Aorta (tissue), 5 donors: ENCODE measurements at regions not wholly inside any gene's neighbourhood (a gene's known extent, or its start where the extent isn't known, plus 50 kb on each side); places are given as distances from the start of the nearest gene placed in this dataset.
"Not testable (repeated sequence)": the region's sequence is repeated elsewhere in the genome, so short reads cannot be mapped to it uniquely, and the experiment has no call there.

Source experiments
- ATAC-seq: fragments of 200-7000 bp; cut with Tn5 transposase; one replicate; pipeline ENCODE4 v1.9.1; 2022; ENCODE audit warnings: moderate library complexity; ENCODE audit not compliant: low FRiP score
- DNase-seq, 2 donors: peaks; one replicate each; pipeline ENCODE4 v3.0.0-alpha.2; 2020
- H3K27ac ChIP-seq, 2 donors: one replicate each; pipeline ENCODE4 v1.5.1; 2013; ENCODE audit warnings: low read length in 2 of 2, mild to moderate bottlenecking in 2 of 2, moderate library complexity in 2 of 2, control low read depth in 1 of 2, inconsistent platforms in 1 of 2, low read depth in 1 of 2
- H3K27me3 ChIP-seq, 2 donors: one replicate each; pipeline ENCODE4 v1.6.1; 2013; ENCODE audit warnings: control low read depth in 1 of 2, low read length in 1 of 2, mild to moderate bottlenecking in 1 of 2, moderate library complexity in 1 of 2; ENCODE audit not compliant: insufficient read depth in 2 of 2, control insufficient read depth in 1 of 2
- H3K36me3 ChIP-seq, 2 donors: one replicate each; pipeline ENCODE4 v1.6.1; 2013; ENCODE audit warnings: control low read depth in 1 of 2, low read length in 1 of 2, mild to moderate bottlenecking in 1 of 2; ENCODE audit not compliant: insufficient read depth in 2 of 2, control insufficient read depth in 1 of 2
- H3K4me1 ChIP-seq, 2 donors: one replicate each; pipeline ENCODE4 v1.6.1; 2013; ENCODE audit warnings: low read length in 2 of 2, control low read depth in 1 of 2, mild to moderate bottlenecking in 1 of 2, moderate library complexity in 1 of 2; ENCODE audit not compliant: insufficient read depth in 2 of 2, control insufficient read depth in 1 of 2
- H3K4me3 ChIP-seq, 2 donors: one replicate each; pipeline ENCODE4 v1.5.1; 2013; ENCODE audit warnings: low read length in 2 of 2, control low read depth in 1 of 2, mild to moderate bottlenecking in 1 of 2
- H3K9me3 ChIP-seq: one replicate; pipeline ENCODE4 v1.6.1; 2013; ENCODE audit warnings: mild to moderate bottlenecking, low read length; ENCODE audit not compliant: control insufficient read depth
- WGBS, 2 donors: extraction: QIAGEN DNeasy Blood & Tissue Kit; methylation state at CpG; one replicate each; pipeline ENCODE4 v1.1.7; 2013; 5-methylcytosine and 5-hydroxymethylcytosine counted together
- intact Hi-C, 2 donors: fragments of 100-400 bp; cut with DNase I; formaldehyde crosslinking; loops; one replicate each; pipeline versions ENCODE4 v1.14.2 to v1.15.0; 2022
- donor health status: healthy with polysubstance abuse.
- donor health status: Bipolar disorder and iron deficiency.
- donor health status: DM: no; HTN: no; CAD: no.
- donor health status: DM: no; HTN: no; CAD: no.
- donor health status: DM: yes; HTN: yes; CAD: no.

DNA sequence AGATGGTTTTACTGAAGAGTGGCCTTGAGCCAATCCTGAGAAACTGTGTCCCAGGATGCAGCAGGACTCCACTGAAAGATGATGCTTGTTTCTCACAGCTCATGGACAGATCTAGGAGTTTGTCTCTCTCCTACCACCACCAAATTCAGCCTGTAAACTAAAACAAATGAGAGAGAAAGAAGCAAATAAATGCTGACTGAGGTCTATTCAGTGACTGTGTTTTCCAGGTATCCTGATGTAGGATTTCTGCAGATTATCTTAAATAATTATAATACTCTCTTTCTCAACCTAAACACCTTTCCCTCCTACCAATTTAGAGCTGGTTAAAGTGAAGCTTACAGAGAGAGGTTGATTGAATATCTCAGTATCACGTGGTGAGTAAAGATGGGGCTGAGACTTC is 599.6 kb upstream of the LCORL start:
- Histone ChIP-seq H3K9me3 (no peaks in the 10 kb centered on the region), H3K36me3 (no peaks in the 10 kb centered on the region), H3K27ac (no peak overlapping the region), H3K27me3 (no peaks in the 10 kb centered on the region), H3K4me3 (no peak overlapping the region), H3K4me1 (peaks cover 0 to 3% of the 10 kb centered on the region in 2 donors)
- WGBS, 2 donors: 92 to 95% methylated on average over 1 of the region's 1 CpG
- no peak for ATAC-seq
- intact Hi-C loops: no loop called here
- no peak for DNase-seq

GRCh38 chr4:18616720-18617119 is 595.2 kb upstream of the LCORL start:
- Histone ChIP-seq H3K4me1 (no peaks in the 10 kb centered on the region), H3K9me3 (no peaks in the 10 kb centered on the region), H3K27ac (no peak overlapping the region), H3K27me3 (no peaks in the 10 kb centered on the region), H3K4me3 (no peak overlapping the region), H3K36me3 (no peaks in the 10 kb centered on the region)
- no peak for ATAC-seq
- 91 to 96% methylated on average over 6 of the region's 6 CpGs for WGBS, 2 donors
- intact Hi-C loops: no loop called here
- DNase-seq: no peak

DNA sequence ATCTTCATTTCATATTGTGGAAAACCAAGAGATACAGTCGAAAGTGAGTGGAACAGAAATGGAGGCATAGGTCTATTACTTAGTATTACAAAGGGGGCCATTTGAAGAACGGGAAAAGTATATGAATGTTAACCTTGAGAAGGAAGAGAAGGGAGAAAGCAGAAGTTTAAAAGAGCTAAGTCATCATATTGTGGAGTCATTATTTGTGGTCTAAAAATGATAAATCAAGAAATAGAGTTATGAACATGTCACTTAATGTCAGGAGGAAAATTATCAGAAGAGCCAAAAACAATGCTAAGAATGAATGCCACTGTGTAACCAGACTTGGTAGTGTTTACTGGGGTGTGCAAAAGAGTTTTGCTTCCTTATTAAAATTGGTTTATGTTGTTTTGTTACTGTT is 589.5 kb upstream of the LCORL start:
- H3K27me3 ChIP-seq: no peaks in the 10 kb centered on the region
- H3K36me3 ChIP-seq: no peaks in the 10 kb centered on the region
- H3K4me3 ChIP-seq: no peak overlapping the region
- H3K27ac ChIP-seq: no peak overlapping the region
- no peaks in the 10 kb centered on the region for H3K4me1 ChIP-seq
- ATAC-seq (no peak), DNase-seq (no peak)
- no peaks in the 10 kb centered on the region for H3K9me3 ChIP-seq
- intact Hi-C loops: no loop called here
- 83 to 92% methylated on average over 2 of the region's 2 CpGs for WGBS, 2 donors

DNA sequence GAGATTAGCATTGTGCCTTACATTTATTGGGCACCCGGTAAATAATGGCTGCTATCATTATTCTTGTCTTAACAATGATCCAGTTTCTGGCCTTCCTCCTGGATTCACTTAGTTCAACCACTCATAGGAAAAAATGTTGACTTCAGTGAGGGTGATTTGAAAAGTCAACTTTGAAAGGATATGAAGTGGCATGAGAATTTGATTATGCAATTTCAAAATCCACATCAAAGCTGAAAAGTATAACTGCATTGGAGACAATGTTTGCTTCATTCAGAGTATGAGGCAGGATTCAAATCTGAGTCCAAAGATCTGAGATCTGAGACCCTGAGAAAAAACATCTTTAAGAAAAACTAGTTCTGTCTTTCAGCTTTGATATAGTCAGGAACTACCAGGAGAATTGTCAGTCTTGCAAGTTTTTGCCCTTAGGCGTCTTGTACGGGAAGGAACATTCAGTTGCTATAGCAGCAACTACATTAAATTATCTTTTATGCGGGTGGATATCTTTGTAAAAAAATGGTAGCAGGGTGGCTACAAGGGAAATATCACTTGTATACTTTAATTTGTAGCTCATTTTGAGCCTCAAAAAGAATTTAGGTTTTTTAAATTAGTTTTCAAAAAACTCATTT is 587.5 kb upstream of the LCORL start:
- H3K27ac ChIP-seq: no peak overlapping the region
- H3K4me3 ChIP-seq: no peak overlapping the region
- 75 to 78% methylated on average over 4 of the region's 4 CpGs for WGBS, 2 donors
- ATAC-seq: no peak
- DNase-seq: no peak
- no peaks in the 10 kb centered on the region for H3K36me3 ChIP-seq
- no peaks in the 10 kb centered on the region for H3K4me1 ChIP-seq
- no peaks in the 10 kb centered on the region for H3K27me3 ChIP-seq
- no peaks in the 10 kb centered on the region for H3K9me3 ChIP-seq
- intact Hi-C loops: no loop called here

- H3K4me1 ChIP-seq, H3K27ac ChIP-seq, DNase-seq, intact Hi-C loops, H3K4me3 ChIP-seq, H3K27me3 ChIP-seq, H3K9me3 ChIP-seq, H3K36me3 ChIP-seq, ATAC-seq: not testable (repeated sequence)
- 95% methylated on average over 8 of the region's 8 CpGs for WGBS, 2 donors
Observed at GRCh38 chr4:18602610-18603009, 581.1 kb upstream of the LCORL start.

- no peaks in the 10 kb centered on the region for H3K9me3 ChIP-seq
- DNase-seq: no peak
- H3K36me3 ChIP-seq: no peaks in the 10 kb centered on the region
- H3K27ac ChIP-seq: no peak overlapping the region
- H3K4me3 ChIP-seq: no peak overlapping the region
- WGBS, 2 donors: 6 to 8% methylated on average over 12 of the region's 12 CpGs
- ATAC-seq: peak; percentile 82
- intact Hi-C loops: loop anchor here (5.0 to 10.0 kb wide), 3 partner anchors 776 to 1049 kb away; no protein-coding TSS in a partner anchor
- H3K4me1 ChIP-seq: no peaks in the 10 kb centered on the region
- no peaks in the 10 kb centered on the region for H3K27me3 ChIP-seq
Observed at GRCh38 chr4:18593297-18594002, 571.9 kb upstream of the LCORL start.

GRCh38 chr4:18582841-18583240 is 561.3 kb upstream of the LCORL start:
- Histone ChIP-seq H3K27ac (no peak overlapping the region), H3K27me3 (no peaks in the 10 kb centered on the region), H3K9me3 (no peaks in the 10 kb centered on the region), H3K4me1 (no peaks in the 10 kb centered on the region), H3K36me3 (no peaks in the 10 kb centered on the region), H3K4me3 (no peak overlapping the region)
- DNase-seq (no peak), ATAC-seq (no peak)
- intact Hi-C loops: loop anchor here in 1 of 2 donors (10.0 kb wide), 1 partner anchor 758 kb away; no protein-coding TSS in a partner anchor
- WGBS, 2 donors: 35% methylated on average over 1 of the region's 1 CpG

DNA sequence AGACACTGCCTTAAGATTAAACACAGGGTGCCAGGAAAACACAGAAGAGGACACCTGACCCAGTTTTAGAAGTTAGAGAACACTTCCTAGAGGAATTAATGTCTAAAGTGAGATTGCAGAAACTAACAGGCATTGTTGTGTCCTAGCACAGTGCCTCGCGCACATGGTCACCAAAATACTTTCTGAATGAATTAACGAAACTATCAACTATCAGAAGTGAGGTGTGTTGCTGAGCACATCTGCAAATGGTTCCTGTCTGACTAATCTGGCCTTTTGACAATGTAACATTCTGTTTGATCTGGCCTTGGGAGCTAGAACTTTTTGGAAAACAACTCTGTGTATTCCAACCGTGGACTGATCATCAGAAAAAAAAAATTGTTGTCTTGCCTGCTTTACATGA is 556.8 kb upstream of the LCORL start:
- ATAC-seq (no peak), DNase-seq (no peak)
- 76 to 83% methylated on average over 4 of the region's 4 CpGs for WGBS, 2 donors
- H3K4me1 ChIP-seq: no peaks in the 10 kb centered on the region
- H3K27ac ChIP-seq: no peak overlapping the region
- no peak overlapping the region for H3K4me3 ChIP-seq
- H3K36me3 ChIP-seq: no peaks in the 10 kb centered on the region
- intact Hi-C loops: no loop called here
- peaks cover 0 to 1% of the 10 kb centered on the region in 2 donors for H3K27me3 ChIP-seq
- no peaks in the 10 kb centered on the region for H3K9me3 ChIP-seq

DNA sequence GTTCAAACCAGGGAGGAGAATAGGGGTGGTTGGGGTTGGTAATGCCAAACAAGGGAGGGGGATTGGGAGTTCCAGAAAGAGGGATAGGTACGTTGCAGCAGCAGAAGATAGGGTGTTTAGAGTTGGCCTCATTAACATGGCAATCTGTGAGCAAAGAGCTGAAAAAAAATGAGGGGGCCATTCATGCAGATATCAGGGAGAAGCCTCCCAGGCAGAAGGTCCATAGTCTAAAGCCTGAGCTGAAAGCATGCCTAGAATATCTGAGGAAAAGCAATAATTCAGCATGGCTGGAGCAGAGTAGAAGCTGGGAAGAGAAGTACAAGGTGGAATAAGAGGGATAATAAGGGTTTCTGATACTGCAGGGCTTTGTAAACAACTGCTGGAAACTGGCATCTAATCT is 550.9 kb upstream of the LCORL start:
- Histone ChIP-seq H3K9me3 (no peaks in the 10 kb centered on the region), H3K4me1 (no peaks in the 10 kb centered on the region), H3K36me3 (no peaks in the 10 kb centered on the region), H3K4me3 (no peak overlapping the region), H3K27me3 (peaks cover 0 to 1% of the 10 kb centered on the region in 2 donors), H3K27ac (no peak overlapping the region)
- intact Hi-C loops: no loop called here
- ATAC-seq: no peak
- WGBS, 2 donors: 69 to 71% methylated on average over 1 of the region's 1 CpG
- no peak for DNase-seq
